ENCODE measurements at regions not wholly inside any gene's neighbourhood (a gene's known extent, or its start where the extent isn't known, plus 50 kb on each side); places are given as distances from the start of the nearest gene placed in this dataset.

DNA sequence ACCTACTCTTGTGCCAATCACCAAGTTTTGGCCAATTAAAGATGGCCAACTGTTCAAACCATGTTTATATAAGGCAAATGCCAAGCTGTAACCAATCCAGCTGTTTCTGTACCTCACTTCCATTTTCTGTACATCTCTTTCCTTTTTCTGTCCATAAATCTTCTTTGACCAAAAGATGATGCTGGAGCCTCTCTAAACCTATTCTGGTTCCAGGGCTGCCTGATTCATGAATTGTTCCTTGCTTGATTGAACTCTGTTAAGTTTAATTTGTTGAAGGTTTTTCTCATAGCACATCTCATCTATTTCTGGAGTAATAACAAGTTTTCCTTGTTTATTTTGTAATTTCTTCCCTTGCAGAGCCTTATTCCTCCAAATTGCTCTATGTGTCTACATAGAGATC is 115.3 kb upstream of the SMAD3 start:
- TF ChIP-seq, protein P1, sequence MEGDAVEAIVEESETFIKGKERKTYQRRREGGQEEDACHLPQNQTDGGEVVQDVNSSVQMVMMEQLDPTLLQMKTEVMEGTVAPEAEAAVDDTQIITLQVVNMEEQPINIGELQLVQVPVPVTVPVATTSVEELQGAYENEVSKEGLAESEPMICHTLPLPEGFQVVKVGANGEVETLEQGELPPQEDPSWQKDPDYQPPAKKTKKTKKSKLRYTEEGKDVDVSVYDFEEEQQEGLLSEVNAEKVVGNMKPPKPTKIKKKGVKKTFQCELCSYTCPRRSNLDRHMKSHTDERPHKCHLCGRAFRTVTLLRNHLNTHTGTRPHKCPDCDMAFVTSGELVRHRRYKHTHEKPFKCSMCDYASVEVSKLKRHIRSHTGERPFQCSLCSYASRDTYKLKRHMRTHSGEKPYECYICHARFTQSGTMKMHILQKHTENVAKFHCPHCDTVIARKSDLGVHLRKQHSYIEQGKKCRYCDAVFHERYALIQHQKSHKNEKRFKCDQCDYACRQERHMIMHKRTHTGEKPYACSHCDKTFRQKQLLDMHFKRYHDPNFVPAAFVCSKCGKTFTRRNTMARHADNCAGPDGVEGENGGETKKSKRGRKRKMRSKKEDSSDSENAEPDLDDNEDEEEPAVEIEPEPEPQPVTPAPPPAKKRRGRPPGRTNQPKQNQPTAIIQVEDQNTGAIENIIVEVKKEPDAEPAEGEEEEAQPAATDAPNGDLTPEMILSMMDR (conservative IDR thresholded peaks at IDR 0.05) = no peak
- Histone ChIP-seq H3K79me2 (ENCODE audit: insufficient read depth, low read length) (no peaks in the 10 kb centered on the region), H3T11ph (ENCODE audit: low read length) (no peak overlapping the region), H4K8ac (replicated peaks; ENCODE audit: insufficient read length, low read depth, low read length) (no peak overlapping the region), H2AFZ (ENCODE audit: low read length) (no peak overlapping the region), H3K18ac (ENCODE audit: insufficient read length, low read depth, low read length) (no peak overlapping the region), H3K9ac (ENCODE audit: extremely low read depth, insufficient read length, low read length) (no peak overlapping the region), H3K27ac (ENCODE audit: insufficient read length, low read depth, low read length) (no peak overlapping the region), H3K4ac (ENCODE audit: low read depth, low read length) (no peak overlapping the region), H3K9me3 (ENCODE audit: control insufficient read depth, low read depth, low read length) (no peaks in the 10 kb centered on the region), H3K23me2 (ENCODE audit: insufficient read length, low read depth, low read length, poor library complexity, severe bottlenecking) (no peaks in the 10 kb centered on the region), H3K56ac (ENCODE audit: insufficient read length, low read depth, low read length) (no peak overlapping the region), H3K27me3 (ENCODE audit: insufficient read depth, low read length) (no peaks in the 10 kb centered on the region), H2BK20ac (ENCODE audit: low read depth, low read length, poor library complexity, severe bottlenecking) (no peak overlapping the region), H3K23ac (ENCODE audit: insufficient read length, low read depth, low read length) (no peak overlapping the region), H3K14ac (ENCODE audit: insufficient read depth, low read length) (no peak overlapping the region), H4K5ac (ENCODE audit: insufficient read length, low read depth, low read length) (no peak overlapping the region), H2AK5ac (ENCODE audit: insufficient read length, low read length) (no peak overlapping the region), H2BK120ac (ENCODE audit: low read depth, low read length, poor library complexity, severe bottlenecking) (no peak overlapping the region), H2BK15ac (ENCODE audit: low read depth, low read length) (no peak overlapping the region), H4K20me1 (ENCODE audit: control insufficient read depth, insufficient read depth, insufficient read length) (no peaks in the 10 kb centered on the region), H3K4me1 (ENCODE audit: insufficient read depth, low read length) (no peaks in the 10 kb centered on the region; the same call in 1 of the 2 replicates), H2BK12ac (ENCODE audit: insufficient read length, low read depth, low read length) (no peak overlapping the region), H2BK5ac (ENCODE audit: insufficient read length, low read length) (no peak overlapping the region), H4K91ac (ENCODE audit: insufficient read length, low read depth, low read length) (no peak overlapping the region), H3K79me1 (ENCODE audit: insufficient read depth, low read depth, low read length, poor library complexity, severe bottlenecking) (no peaks in the 10 kb centered on the region), H3K4me2 (ENCODE audit: insufficient read depth, insufficient read length, low read length) (no peak overlapping the region)
- Mint-ChIP-seq H3K36me3 (ENCODE audit: insufficient read depth in 1 of 3, low read depth in 3 of 3) (no peaks in the 10 kb centered on the region), H3K4me3 (no peak overlapping the region), H3K27me3 (ENCODE audit: low read depth) (peaks cover 8% of the 10 kb centered on the region), H3K27ac (no peak overlapping the region), H3K9me3 (no peaks in the 10 kb centered on the region), H3K4me1 (no peaks in the 10 kb centered on the region)
- no peak for DNase-seq

Data from H9 (cell line).